Vagina (tissue), 2 donors: ENCODE measurements at regions not wholly inside any gene's neighbourhood (a gene's known extent, or its start where the extent isn't known, plus 50 kb on each side); places are given as distances from the start of the nearest gene placed in this dataset.

Experiments
- DNase-seq, 2 donors: peaks; one replicate each; pipeline ENCODE4 v3.0.0-alpha.2; 2017; ENCODE audit errors: extremely low spot score in 2 of 2
- H3K27ac ChIP-seq: fragments of 200-600 bp; sonication (generic); one replicate; pipeline ENCODE4 v1.5.1; 2019
- H3K27me3 ChIP-seq: fragments of 200-600 bp; sonication (generic); one replicate; pipeline ENCODE4 v1.5.1; 2019
- H3K36me3 ChIP-seq, 2 donors: fragments of 200-600 bp; sonication (generic); one replicate each; pipeline ENCODE4 v1.5.1; 2017 to 2019
- H3K4me1 ChIP-seq: fragments of 200-600 bp; sonication (generic); one replicate; pipeline ENCODE4 v1.5.1; 2019
- H3K4me3 ChIP-seq, 2 donors: fragments of 200-600 bp; sonication (generic); 1 replicate in 1 of 2; 2 replicates in 1 of 2; pipeline ENCODE4 v1.5.1; 2016 to 2019
- H3K9me3 ChIP-seq: fragments of 200-600 bp; sonication (generic); one replicate; pipeline ENCODE4 v1.5.1; 2019
- POLR2A ChIP-seq, 2 donors: fragments of 450-650 bp; IDR thresholded peaks; one replicate each; pipeline ENCODE4 v1.6.1; 2017; ENCODE audit warnings: antibody characterized with exemption in 2 of 2, mild to moderate bottlenecking in 2 of 2, moderate library complexity in 2 of 2
- POLR2AphosphoS5 ChIP-seq, 2 donors: sonication (generic); formaldehyde crosslinking; IDR thresholded peaks; one replicate each; pipeline ENCODE4 v1.9.0; 2017; ENCODE audit warnings: antibody characterized with exemption in 2 of 2, mild to moderate bottlenecking in 2 of 2, low read depth in 1 of 2; ENCODE audit not compliant: insufficient read depth in 1 of 2
- intact Hi-C: fragments of 100-400 bp; cut with DNase I; formaldehyde crosslinking; loops from one replicate; pipeline ENCODE4 v1.15.1; 2023
- TF ChIP-seq, protein P1 (sequence below), 3 experiments: fragments of 450-650 bp in 2 of 3; fragments of 200-600 bp in 1 of 3; sonication (generic) in 1 of 3; IDR thresholded peaks; one replicate each; pipeline ENCODE4 v1.5.1; 2017 to 2019; ENCODE audit warnings: antibody characterized with exemption in 3 of 3, mild to moderate bottlenecking in 2 of 3, moderate library complexity in 2 of 3

DNA sequence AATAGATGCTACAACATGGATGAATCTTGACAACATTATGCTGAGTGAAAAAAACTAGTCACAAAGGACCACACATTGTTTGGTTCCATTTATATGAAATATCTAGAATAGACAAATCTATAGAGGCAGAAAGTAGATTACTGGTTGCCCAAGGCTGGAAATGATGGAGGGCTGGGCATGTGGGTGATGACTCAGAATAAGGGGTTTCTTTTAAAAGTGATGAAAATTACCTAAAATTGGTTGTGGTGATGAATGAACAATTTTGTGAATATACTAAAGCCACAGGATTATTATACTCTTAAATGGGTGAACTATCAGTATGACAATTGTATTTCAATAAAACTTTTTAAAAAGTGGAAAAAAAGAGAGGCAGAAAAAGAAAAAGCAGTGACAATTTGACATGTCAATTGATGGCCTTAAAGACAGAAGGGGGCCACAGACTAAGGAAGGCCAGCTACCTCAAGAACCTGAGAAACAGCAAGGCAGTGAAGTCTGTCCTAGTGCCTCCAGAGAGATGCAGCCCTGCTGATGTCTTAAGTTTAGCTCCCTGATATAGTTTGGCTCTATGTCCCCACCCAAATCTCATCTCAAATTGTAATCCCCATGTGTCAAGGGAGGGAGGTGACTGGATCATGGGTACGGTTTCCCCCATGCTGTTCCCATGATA is 182.7 kb downstream of the PIK3R1 start:
- Histone ChIP-seq H3K36me3 (no peaks in the 10 kb centered on the region), H3K27ac (no peak overlapping the region), H3K27me3 (no peaks in the 10 kb centered on the region), H3K4me3 (no peak overlapping the region), H3K9me3 (no peaks in the 10 kb centered on the region), H3K4me1 (no peaks in the 10 kb centered on the region)
- DNase-seq, result no peak
- TF ChIP-seq POLR2A (IDR thresholded peaks at IDR 0.05) (no peak), POLR2AphosphoS5 (IDR thresholded peaks at IDR 0.05; ENCODE audit: insufficient read depth in 1 of 2, low read depth in 1 of 2) (no peak)
- TF ChIP-seq, protein P1, sequence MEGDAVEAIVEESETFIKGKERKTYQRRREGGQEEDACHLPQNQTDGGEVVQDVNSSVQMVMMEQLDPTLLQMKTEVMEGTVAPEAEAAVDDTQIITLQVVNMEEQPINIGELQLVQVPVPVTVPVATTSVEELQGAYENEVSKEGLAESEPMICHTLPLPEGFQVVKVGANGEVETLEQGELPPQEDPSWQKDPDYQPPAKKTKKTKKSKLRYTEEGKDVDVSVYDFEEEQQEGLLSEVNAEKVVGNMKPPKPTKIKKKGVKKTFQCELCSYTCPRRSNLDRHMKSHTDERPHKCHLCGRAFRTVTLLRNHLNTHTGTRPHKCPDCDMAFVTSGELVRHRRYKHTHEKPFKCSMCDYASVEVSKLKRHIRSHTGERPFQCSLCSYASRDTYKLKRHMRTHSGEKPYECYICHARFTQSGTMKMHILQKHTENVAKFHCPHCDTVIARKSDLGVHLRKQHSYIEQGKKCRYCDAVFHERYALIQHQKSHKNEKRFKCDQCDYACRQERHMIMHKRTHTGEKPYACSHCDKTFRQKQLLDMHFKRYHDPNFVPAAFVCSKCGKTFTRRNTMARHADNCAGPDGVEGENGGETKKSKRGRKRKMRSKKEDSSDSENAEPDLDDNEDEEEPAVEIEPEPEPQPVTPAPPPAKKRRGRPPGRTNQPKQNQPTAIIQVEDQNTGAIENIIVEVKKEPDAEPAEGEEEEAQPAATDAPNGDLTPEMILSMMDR (IDR thresholded peaks at IDR 0.05), result no peak
- intact Hi-C loops, result no loop called here

DNA sequence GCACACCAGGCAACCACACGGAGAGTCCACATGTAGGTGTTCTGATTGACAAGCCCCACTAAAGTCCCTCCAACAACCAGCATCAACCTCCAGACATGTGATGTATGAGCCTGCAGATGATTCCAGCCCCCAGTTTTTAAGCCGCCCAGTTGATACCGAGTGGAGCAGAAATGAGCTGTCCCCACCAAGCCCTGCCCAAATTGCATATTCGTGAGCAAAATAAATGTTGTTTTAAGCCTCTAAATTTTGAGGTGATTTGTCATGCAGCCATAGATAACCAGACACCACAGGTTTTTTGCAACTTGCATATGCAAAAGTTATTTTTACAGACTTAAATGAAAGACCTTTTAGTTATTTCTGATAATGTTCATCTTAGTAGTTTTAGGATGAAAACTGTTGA is 187.7 kb downstream of the PIK3R1 start:
- intact Hi-C loops, result no loop called here
- Histone ChIP-seq H3K27ac (no peak overlapping the region), H3K4me3 (no peak overlapping the region), H3K9me3 (no peaks in the 10 kb centered on the region), H3K36me3 (no peaks in the 10 kb centered on the region), H3K27me3 (no peaks in the 10 kb centered on the region), H3K4me1 (peaks cover 8% of the 10 kb centered on the region)
- DNase-seq, result no peak
- no peak for TF ChIP-seq POLR2AphosphoS5 (IDR thresholded peaks at IDR 0.05; ENCODE audit: insufficient read depth in 1 of 2, low read depth in 1 of 2)
- TF ChIP-seq, protein P1 (IDR thresholded peaks at IDR 0.05), result no peak
- no peak for TF ChIP-seq POLR2A (IDR thresholded peaks at IDR 0.05)

DNA sequence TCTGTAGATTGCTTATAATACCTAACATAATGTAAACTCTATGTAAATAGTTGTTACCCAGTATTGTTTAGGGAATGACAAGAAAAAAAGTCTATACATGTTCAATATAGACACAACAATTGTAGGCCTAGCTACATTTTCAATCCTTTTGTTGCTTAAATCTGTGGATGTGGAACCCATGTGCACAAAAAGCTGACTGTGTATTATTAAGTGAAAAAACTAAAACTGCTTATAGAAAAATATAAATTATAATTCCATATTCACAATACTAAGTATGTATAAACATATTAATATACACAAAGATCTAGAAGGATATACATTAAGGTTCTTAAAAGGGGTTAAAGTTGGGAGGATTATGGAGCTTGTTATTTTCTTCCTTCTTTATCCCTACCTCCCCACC is 188.7 kb downstream of the PIK3R1 start:
- no peak overlapping the region for H3K4me3 ChIP-seq
- no peak for DNase-seq
- no peak overlapping the region for H3K27ac ChIP-seq
- intact Hi-C loops, result no loop called here
- H3K27me3 ChIP-seq, result no peaks in the 10 kb centered on the region
- H3K36me3 ChIP-seq, result no peaks in the 10 kb centered on the region
- H3K9me3 ChIP-seq, result no peaks in the 10 kb centered on the region
- H3K4me1 ChIP-seq, result peaks cover 8% of the 10 kb centered on the region
- TF ChIP-seq, protein P1 (IDR thresholded peaks at IDR 0.05), result no peak
- TF ChIP-seq POLR2AphosphoS5 (IDR thresholded peaks at IDR 0.05; ENCODE audit: insufficient read depth in 1 of 2, low read depth in 1 of 2), result no peak
- TF ChIP-seq POLR2A (IDR thresholded peaks at IDR 0.05), result no peak

DNA sequence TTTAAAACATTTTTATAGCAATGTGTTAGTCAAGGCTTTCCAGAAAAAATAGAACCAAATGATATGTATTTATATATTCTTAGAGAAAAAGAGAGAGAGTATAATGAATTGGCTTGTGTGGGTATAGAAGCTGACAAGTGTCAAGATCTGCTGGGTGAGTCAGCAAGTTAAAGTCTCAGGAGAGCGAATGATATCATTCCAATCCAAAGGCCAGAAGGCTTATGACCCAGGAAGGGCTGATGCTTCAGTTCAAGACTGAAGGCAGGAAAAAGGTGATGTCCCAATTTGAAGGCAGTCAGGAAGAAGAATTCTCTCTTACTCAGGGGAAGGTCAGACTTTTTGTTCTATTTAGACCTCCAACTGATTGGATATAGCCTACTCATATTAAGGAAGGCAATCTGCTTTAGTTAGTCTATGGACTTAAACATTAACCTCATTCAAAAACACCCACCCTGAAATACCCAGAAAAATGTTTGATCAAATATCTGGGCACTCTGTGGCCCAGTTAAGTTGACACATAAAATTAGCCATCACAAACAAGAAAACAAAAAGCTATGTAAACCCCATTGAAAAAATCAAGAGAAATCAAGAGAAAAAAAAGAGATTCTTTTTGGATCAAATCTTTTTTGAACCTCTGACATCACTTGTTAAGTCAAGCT is 189.6 kb downstream of the PIK3R1 start:
- Histone ChIP-seq H3K4me3 (no peak overlapping the region), H3K4me1 (peaks cover 8% of the 10 kb centered on the region), H3K27ac (no peak overlapping the region), H3K27me3 (no peaks in the 10 kb centered on the region), H3K36me3 (no peaks in the 10 kb centered on the region), H3K9me3 (no peaks in the 10 kb centered on the region)
- TF ChIP-seq POLR2A (IDR thresholded peaks at IDR 0.05), result no peak
- DNase-seq, result no peak
- intact Hi-C loops, result no loop called here

DNA sequence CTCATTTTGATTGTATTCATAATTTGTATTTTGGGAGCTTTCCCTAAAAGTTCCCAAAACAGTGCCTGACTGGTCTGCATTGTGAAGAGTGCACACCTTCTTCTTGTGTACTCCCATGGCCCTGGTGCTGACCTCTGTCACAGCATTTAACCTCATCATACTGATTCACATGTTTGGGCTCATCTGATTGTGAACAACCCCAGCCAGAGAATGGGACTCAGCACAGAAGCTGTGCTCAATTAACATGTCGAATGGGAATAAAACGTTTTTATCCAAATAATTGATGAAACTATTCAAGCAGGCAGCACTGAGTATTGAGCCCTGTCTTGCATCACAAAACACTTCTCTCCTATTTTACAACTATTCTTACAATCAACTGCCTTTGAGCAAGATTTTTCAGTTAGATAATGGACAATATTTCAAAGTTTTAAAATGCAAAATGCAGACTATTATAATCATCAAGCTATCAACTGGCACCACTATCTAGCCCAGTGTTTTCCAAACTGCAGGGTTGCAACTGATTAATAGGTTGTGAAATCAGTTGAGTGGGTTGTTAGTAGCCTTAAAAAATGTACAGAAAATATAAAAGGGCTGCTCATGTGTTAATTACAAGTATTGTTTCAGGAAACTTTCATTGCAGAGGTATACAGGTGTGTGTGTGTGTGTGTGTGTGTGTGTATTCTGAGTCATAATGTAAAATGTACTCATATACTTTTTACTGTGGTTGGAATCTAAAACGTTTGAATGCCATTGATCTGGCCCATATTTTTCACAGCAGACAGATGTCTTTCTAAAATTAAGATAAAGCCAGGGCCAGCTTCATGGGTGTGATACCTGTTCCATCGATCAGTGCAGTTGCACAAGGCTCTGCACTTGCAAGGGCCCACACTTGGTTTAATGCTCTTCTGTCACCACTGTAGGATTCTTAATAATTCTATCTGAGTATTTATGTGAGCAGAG is 190.5 kb downstream of the PIK3R1 start:
- Histone ChIP-seq H3K4me3 (no peak overlapping the region), H3K27ac (no peak overlapping the region)
- TF ChIP-seq, protein P1 (IDR thresholded peaks at IDR 0.05), result no peak
- TF ChIP-seq POLR2AphosphoS5 (IDR thresholded peaks at IDR 0.05; ENCODE audit: insufficient read depth in 1 of 2, low read depth in 1 of 2) (no peak), POLR2A (IDR thresholded peaks at IDR 0.05) (no peak)

More for the DNA sequence above, 190.5 kb downstream of the PIK3R1 start:
- Histone ChIP-seq H3K4me1 (peaks cover 8% of the 10 kb centered on the region), H3K36me3 (no peaks in the 10 kb centered on the region), H3K9me3 (no peaks in the 10 kb centered on the region), H3K27me3 (no peaks in the 10 kb centered on the region)
- intact Hi-C loops, result no loop called here
- DNase-seq, result no peak
